ENCODE measurements at regions not wholly inside any gene's neighbourhood (a gene's known extent, or its start where the extent isn't known, plus 50 kb on each side); places are given as distances from the start of the nearest gene placed in this dataset.
A peak's percentile ranks its signal among the peaks of the same experiment; 100 is the strongest.

DNA sequence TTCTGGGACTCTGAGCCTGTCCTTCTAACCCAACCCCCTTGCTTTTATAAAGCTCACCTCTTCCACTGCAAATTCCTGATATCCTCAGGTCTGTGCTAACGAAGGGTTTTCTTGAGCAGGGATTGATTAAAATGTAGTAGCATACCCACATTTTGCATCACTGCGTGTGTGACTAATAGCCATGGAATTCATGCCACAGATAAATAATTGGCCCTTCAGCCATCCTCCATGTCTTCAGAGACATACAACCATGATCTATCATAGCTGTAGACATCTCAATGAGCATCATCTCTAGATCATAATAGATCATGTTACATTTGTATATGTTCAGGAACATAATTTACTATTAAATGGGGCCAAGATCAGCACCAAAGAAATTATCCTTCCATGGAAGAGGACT is 990.3 kb downstream of the KCNMA1 start:
- Histone ChIP-seq H3K4me1 (ENCODE audit: insufficient read depth) (peaks cover 17% of the 10 kb centered on the region), H3K9me3 (ENCODE audit: low read depth) (no peaks in the 10 kb centered on the region), H3K27ac (no peak overlapping the region), H4K20me1 (ENCODE audit: insufficient read depth, poor library complexity, severe bottlenecking) (no peaks in the 10 kb centered on the region), H3K4me3 (no peak overlapping the region), H3K4me2 (no peak overlapping the region), H3K9me2 (replicated peaks; ENCODE audit: insufficient read depth) (no peaks in the 10 kb centered on the region), H3K79me2 (no peaks in the 10 kb centered on the region), H2AFZ (no peak overlapping the region), H3K36me3 (replicated peaks; ENCODE audit: insufficient read depth, low read depth) (no peaks in the 10 kb centered on the region), H3K27me3 (no peaks in the 10 kb centered on the region)
- DNase-seq (ENCODE audit: low spot score) = no peak
- no peak for TF ChIP-seq EZH2 (IDR thresholded peaks at IDR 0.05; ENCODE audit: borderline replicate concordance)
- TF ChIP-seq, protein P1, sequence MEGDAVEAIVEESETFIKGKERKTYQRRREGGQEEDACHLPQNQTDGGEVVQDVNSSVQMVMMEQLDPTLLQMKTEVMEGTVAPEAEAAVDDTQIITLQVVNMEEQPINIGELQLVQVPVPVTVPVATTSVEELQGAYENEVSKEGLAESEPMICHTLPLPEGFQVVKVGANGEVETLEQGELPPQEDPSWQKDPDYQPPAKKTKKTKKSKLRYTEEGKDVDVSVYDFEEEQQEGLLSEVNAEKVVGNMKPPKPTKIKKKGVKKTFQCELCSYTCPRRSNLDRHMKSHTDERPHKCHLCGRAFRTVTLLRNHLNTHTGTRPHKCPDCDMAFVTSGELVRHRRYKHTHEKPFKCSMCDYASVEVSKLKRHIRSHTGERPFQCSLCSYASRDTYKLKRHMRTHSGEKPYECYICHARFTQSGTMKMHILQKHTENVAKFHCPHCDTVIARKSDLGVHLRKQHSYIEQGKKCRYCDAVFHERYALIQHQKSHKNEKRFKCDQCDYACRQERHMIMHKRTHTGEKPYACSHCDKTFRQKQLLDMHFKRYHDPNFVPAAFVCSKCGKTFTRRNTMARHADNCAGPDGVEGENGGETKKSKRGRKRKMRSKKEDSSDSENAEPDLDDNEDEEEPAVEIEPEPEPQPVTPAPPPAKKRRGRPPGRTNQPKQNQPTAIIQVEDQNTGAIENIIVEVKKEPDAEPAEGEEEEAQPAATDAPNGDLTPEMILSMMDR (IDR thresholded peaks at IDR 0.05; ENCODE audit: poor library complexity) = no peak
- TF ChIP-seq EZH2phosphoT487 (IDR thresholded peaks at IDR 0.05; ENCODE audit: low read depth, severe bottlenecking, unreplicated experiment) = no peak
- 97% methylated on average over 2 of the region's 2 CpGs for WGBS (ENCODE audit: low lambda C conversion rate, missing lambda C conversion rate)

DNA sequence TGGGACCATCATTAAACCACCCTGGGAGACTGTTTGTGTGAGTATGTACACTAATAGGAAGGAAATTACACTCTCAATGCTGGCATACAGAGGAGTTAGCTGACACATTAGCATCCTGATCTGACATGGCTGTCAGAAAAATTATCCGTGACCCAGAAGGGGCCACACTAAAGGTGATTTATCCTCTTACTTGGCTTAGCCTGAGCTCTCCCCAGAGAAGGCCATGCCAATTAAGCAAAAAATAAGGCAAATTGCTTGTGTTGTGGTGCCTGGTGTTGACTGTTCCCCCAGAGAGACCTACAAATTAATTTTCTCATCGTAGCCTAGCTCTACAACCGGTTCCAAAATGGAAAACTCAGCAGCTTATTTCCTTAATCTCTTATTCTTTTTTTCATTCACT is 992.3 kb downstream of the KCNMA1 start:
- no peak overlapping the region for H3K4me3 ChIP-seq
- no peaks in the 10 kb centered on the region for H4K20me1 ChIP-seq (ENCODE audit: insufficient read depth, poor library complexity, severe bottlenecking)
- H3K79me2 ChIP-seq = no peaks in the 10 kb centered on the region
- no peaks in the 10 kb centered on the region for H3K9me2 ChIP-seq (replicated peaks; ENCODE audit: insufficient read depth)
- no peak overlapping the region for H2AFZ ChIP-seq
- no peaks in the 10 kb centered on the region for H3K27me3 ChIP-seq
- DNase-seq (ENCODE audit: low spot score) = no peak
- no peaks in the 10 kb centered on the region for H3K36me3 ChIP-seq (replicated peaks; ENCODE audit: insufficient read depth, low read depth)
- H3K9me3 ChIP-seq (ENCODE audit: low read depth) = no peaks in the 10 kb centered on the region
- H3K27ac ChIP-seq = no peak overlapping the region
- 98% methylated on average over 3 of the region's 3 CpGs for WGBS (ENCODE audit: low lambda C conversion rate, missing lambda C conversion rate)
- peaks cover 24% of the 10 kb centered on the region for H3K4me1 ChIP-seq (ENCODE audit: insufficient read depth)
- H3K4me2 ChIP-seq = no peak overlapping the region
- TF ChIP-seq, protein P1 (IDR thresholded peaks at IDR 0.05; ENCODE audit: poor library complexity) = no peak
- TF ChIP-seq EZH2 (IDR thresholded peaks at IDR 0.05; ENCODE audit: borderline replicate concordance) = no peak
- TF ChIP-seq EZH2phosphoT487 (IDR thresholded peaks at IDR 0.05; ENCODE audit: low read depth, severe bottlenecking, unreplicated experiment) = no peak

DNA sequence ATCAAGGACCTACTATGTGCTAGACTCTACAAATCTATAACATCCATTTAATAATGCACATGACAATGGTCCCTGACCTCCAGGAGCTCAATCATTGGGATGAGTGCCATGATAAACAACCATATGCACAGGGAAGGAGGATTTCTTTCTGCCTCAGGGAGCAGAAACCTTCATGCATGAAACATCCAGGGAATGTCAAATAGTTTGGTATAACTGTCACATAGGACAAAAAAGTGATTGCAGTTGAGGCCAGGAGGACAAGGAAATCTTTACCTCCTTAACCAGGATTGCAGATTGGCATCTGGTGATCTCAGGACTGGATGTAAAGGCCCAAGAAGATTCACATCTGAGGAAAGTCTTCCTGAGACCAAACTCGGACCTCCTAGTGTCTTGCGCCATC is 993.1 kb downstream of the KCNMA1 start:
- peak overlapping the region; percentile 72 for H3K27ac ChIP-seq
- H3K4me3 ChIP-seq = no peak overlapping the region
- TF ChIP-seq EZH2 (IDR thresholded peaks at IDR 0.05; ENCODE audit: borderline replicate concordance) = no peak
- TF ChIP-seq, protein P1 (IDR thresholded peaks at IDR 0.05; ENCODE audit: poor library complexity) = no peak
- no peak for TF ChIP-seq EZH2phosphoT487 (IDR thresholded peaks at IDR 0.05; ENCODE audit: low read depth, severe bottlenecking, unreplicated experiment)
- H3K9me3 ChIP-seq (ENCODE audit: low read depth) = no peaks in the 10 kb centered on the region
- peaks cover 24% of the 10 kb centered on the region for H3K4me1 ChIP-seq (ENCODE audit: insufficient read depth)
- H3K79me2 ChIP-seq = no peaks in the 10 kb centered on the region
- H3K36me3 ChIP-seq (replicated peaks; ENCODE audit: insufficient read depth, low read depth) = no peaks in the 10 kb centered on the region
- WGBS (ENCODE audit: low lambda C conversion rate, missing lambda C conversion rate) = 90% methylated on average over 2 of the region's 2 CpGs
- no peak overlapping the region for H3K4me2 ChIP-seq
- H2AFZ ChIP-seq = no peak overlapping the region
- H3K9me2 ChIP-seq (replicated peaks; ENCODE audit: insufficient read depth) = no peaks in the 10 kb centered on the region
- H3K27me3 ChIP-seq = no peaks in the 10 kb centered on the region
- no peak for DNase-seq (ENCODE audit: low spot score)
- H4K20me1 ChIP-seq (ENCODE audit: insufficient read depth, poor library complexity, severe bottlenecking) = no peaks in the 10 kb centered on the region

DNA sequence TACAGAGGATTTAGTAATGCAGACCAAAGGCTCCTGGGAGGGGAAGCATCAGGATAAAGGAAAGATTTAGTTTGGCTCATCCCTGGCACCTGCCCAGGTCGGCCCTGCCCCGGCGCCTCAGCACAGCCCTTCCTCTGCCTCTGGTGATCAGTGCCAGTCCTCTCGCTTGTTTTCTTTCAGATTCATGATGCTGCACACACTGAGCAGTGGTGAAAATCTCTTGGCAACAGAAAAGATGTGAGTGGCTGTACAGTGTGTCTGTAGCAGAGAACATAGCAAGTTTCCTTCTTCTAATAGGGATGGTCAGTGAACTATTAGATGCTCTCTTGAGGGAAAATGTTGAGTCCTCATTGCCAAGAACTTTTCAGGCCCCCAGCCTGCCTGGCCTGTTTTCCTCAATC is 994.1 kb downstream of the KCNMA1 start:
- H4K20me1 ChIP-seq (ENCODE audit: insufficient read depth, poor library complexity, severe bottlenecking) = no peaks in the 10 kb centered on the region
- peaks cover 20% of the 10 kb centered on the region for H3K4me1 ChIP-seq (ENCODE audit: insufficient read depth)
- H2AFZ ChIP-seq = no peak overlapping the region
- no peaks in the 10 kb centered on the region for H3K27me3 ChIP-seq
- H3K9me3 ChIP-seq (ENCODE audit: low read depth) = no peaks in the 10 kb centered on the region
- H3K4me2 ChIP-seq = no peak overlapping the region
- H3K36me3 ChIP-seq (replicated peaks; ENCODE audit: insufficient read depth, low read depth) = no peaks in the 10 kb centered on the region
- H3K79me2 ChIP-seq = no peaks in the 10 kb centered on the region
- 75% methylated on average over 4 of the region's 4 CpGs for WGBS (ENCODE audit: low lambda C conversion rate, missing lambda C conversion rate)
- H3K4me3 ChIP-seq = no peak overlapping the region
- TF ChIP-seq, protein P1 (IDR thresholded peaks at IDR 0.05; ENCODE audit: poor library complexity) = no peak
- TF ChIP-seq EZH2 (IDR thresholded peaks at IDR 0.05; ENCODE audit: borderline replicate concordance) (no peak), EZH2phosphoT487 (IDR thresholded peaks at IDR 0.05; ENCODE audit: low read depth, severe bottlenecking, unreplicated experiment) (no peak)
- H3K27ac ChIP-seq = peak overlapping the region; percentile 72
- no peaks in the 10 kb centered on the region for H3K9me2 ChIP-seq (replicated peaks; ENCODE audit: insufficient read depth)
- DNase-seq (ENCODE audit: low spot score) = peak; percentile 22
